H1 (cell line): ENCODE measurements at regions not wholly inside any gene's neighbourhood (a gene's known extent, or its start where the extent isn't known, plus 50 kb on each side); places are given as distances from the start of the nearest gene placed in this dataset.

Experiments
- CTCF ChIA-PET: fragments of 300-600 bp; sonication (Branson Sonifier 250); formaldehyde crosslinking; loops from one replicate; lab custom pipeline; 2021; ENCODE audit not compliant: partially characterized antibody; lab: Charles Lee
- POLR2A ChIA-PET: fragments of 300-600 bp; sonication (Branson Sonifier 250); formaldehyde crosslinking; loops from one replicate; lab custom pipeline; 2021; ENCODE audit warnings: inconsistent platforms; ENCODE audit not compliant: partially characterized antibody; lab: Charles Lee
- DNase-seq, 2 experiments: peaks; one replicate each; pipeline versions ENCODE4 v3.0.0 to v3.0.0-alpha.2; 2010 to 2022; ENCODE audit warnings: low spot score in 2 of 2, low read depth in 1 of 2, mixed read lengths in 1 of 2
- FAIRE-seq: peaks from 2 replicates; lab custom pipeline; 2011; peaks lifted over from hg19 to GRCh38; lab: Jason Lieb, UNC
- H2AFZ ChIP-seq: 2 replicates; pipeline ENCODE4 v1.8.1; 2012; ENCODE audit warnings: low read length, inconsistent platforms
- H2AK5ac ChIP-seq: 2 replicates; pipeline ENCODE4 v1.6.1; 2013; ENCODE audit warnings: low read depth, low read length
- H2BK120ac ChIP-seq: replicated peaks from 2 replicates; pipeline ENCODE3; 2013; ENCODE audit warnings: low read depth, low read length, inconsistent platforms
- H2BK12ac ChIP-seq: 2 replicates; pipeline ENCODE4 v1.6.1; 2013; ENCODE audit warnings: low read depth, low read length
- H2BK15ac ChIP-seq: 2 replicates; pipeline ENCODE4 v1.6.1; 2013; ENCODE audit warnings: low read length
- H2BK20ac ChIP-seq: 2 replicates; pipeline ENCODE4 v1.6.1; 2013; ENCODE audit warnings: low read length
- H2BK5ac ChIP-seq: 2 replicates; pipeline ENCODE4 v1.6.1; 2013; ENCODE audit warnings: low read depth, low read length
- H3K14ac ChIP-seq: 2 replicates; pipeline ENCODE4 v1.6.1; 2013; ENCODE audit warnings: inconsistent platforms; ENCODE audit not compliant: insufficient read length
- H3K18ac ChIP-seq: 2 replicates; pipeline ENCODE4 v1.6.1; 2013; ENCODE audit warnings: low read length; ENCODE audit errors: extremely low read depth
- H3K23ac ChIP-seq: 2 replicates; pipeline ENCODE4 v1.6.1; 2013; ENCODE audit warnings: inconsistent platforms; ENCODE audit not compliant: insufficient read length
- H3K23me2 ChIP-seq: 2 replicates; pipeline ENCODE4 v1.6.1; 2013; ENCODE audit warnings: low read depth, low read length
- H3K27ac ChIP-seq: 2 replicates; pipeline ENCODE4 v1.6.1; 2011; ENCODE audit warnings: low read depth, low read length, inconsistent platforms
- H3K27me3 ChIP-seq, 4 experiments: replicated peaks in 1 of 4; 1 replicate in 1 of 4; 2 replicates in 3 of 4; pipeline versions ENCODE4 v1.6.1 to v1.8.1; 2011 to 2013; ENCODE audit warnings: low read length in 3 of 4, mild to moderate bottlenecking in 3 of 4, inconsistent platforms in 2 of 4, mixed read lengths in 2 of 4, moderate library complexity in 1 of 4; ENCODE audit not compliant: control insufficient read depth in 3 of 4, insufficient read depth in 3 of 4; ENCODE audit errors: extremely low read depth in 1 of 4
- H3K36me3 ChIP-seq, 4 experiments: 2 replicates each; pipeline versions ENCODE4 v1.6.1 to v1.8.1; 2011 to 2013; ENCODE audit warnings: mild to moderate bottlenecking in 4 of 4, low read length in 3 of 4, moderate library complexity in 2 of 4, control low read depth in 1 of 4, inconsistent platforms in 1 of 4; ENCODE audit not compliant: insufficient read depth in 4 of 4, control insufficient read depth in 2 of 4
- H3K4ac ChIP-seq: replicated peaks from 2 replicates; pipeline ENCODE3; 2013; ENCODE audit warnings: low read length, low read depth, mixed read lengths, inconsistent platforms; ENCODE audit not compliant: insufficient read length
- H3K4me1 ChIP-seq, 4 experiments: replicated peaks in 1 of 4; 1 replicate in 1 of 4; 2 replicates in 3 of 4; pipeline versions ENCODE4 v1.6.1 to v1.8.1; 2011 to 2013; ENCODE audit warnings: low read length in 3 of 4, inconsistent platforms in 2 of 4, mixed read lengths in 1 of 4; ENCODE audit not compliant: insufficient read depth in 4 of 4, control insufficient read depth in 3 of 4
- H3K4me2 ChIP-seq, 2 experiments: 2 replicates each; pipeline versions ENCODE4 v1.6.1 to v1.8.1; 2011 to 2013; ENCODE audit warnings: low read depth in 2 of 2, low read length in 2 of 2, control low read depth in 1 of 2, inconsistent platforms in 1 of 2, mild to moderate bottlenecking in 1 of 2; ENCODE audit not compliant: insufficient read depth in 1 of 2
- H3K4me3 ChIP-seq, 4 experiments: fragments of 200-600, 300-600 bp in 1 of 4; sonication (generic), shearing (Covaris generic), sonication (Bioruptor Twin) in 1 of 4; 2 replicates each; pipeline versions ENCODE4 v1.5.1 to v1.8.1; 2011 to 2016; ENCODE audit warnings: low read length in 4 of 4, low read depth in 3 of 4, control low read depth in 2 of 4, inconsistent platforms in 2 of 4, mild to moderate bottlenecking in 2 of 4, mixed read lengths in 1 of 4, moderate library complexity in 1 of 4; ENCODE audit not compliant: insufficient read depth in 2 of 4; ENCODE audit errors: extremely low read depth in 1 of 4
- H3K56ac ChIP-seq: replicated peaks from 2 replicates; pipeline ENCODE3; 2013; ENCODE audit warnings: low read depth, mild to moderate bottlenecking, mixed read lengths, low read length, inconsistent platforms; ENCODE audit not compliant: insufficient read length
- H3K79me1 ChIP-seq: 2 replicates; pipeline ENCODE4 v1.6.1; 2013; ENCODE audit warnings: low read depth, low read length, control low read depth
- H3K79me2 ChIP-seq, 2 experiments: 2 replicates each; pipeline versions ENCODE4 v1.6.1 to v1.8.1; 2012 to 2013; ENCODE audit warnings: low read length in 2 of 2, mild to moderate bottlenecking in 2 of 2, inconsistent platforms in 1 of 2; ENCODE audit not compliant: insufficient read depth in 2 of 2, control insufficient read depth in 1 of 2
- H3K9ac ChIP-seq, 4 experiments: replicated peaks in 1 of 4; 1 replicate in 1 of 4; 2 replicates in 3 of 4; pipeline versions ENCODE4 v1.6.1 to v1.8.1; 2011 to 2013; ENCODE audit warnings: low read depth in 3 of 4, low read length in 3 of 4, control low read depth in 2 of 4, mild to moderate bottlenecking in 2 of 4, moderate library complexity in 2 of 4, inconsistent platforms in 1 of 4; ENCODE audit errors: extremely low read depth in 1 of 4
- H3K9me3 ChIP-seq, 2 experiments: 2 replicates each; pipeline versions ENCODE4 v1.6.1 to v1.8.1; 2012 to 2013; ENCODE audit warnings: mild to moderate bottlenecking in 2 of 2, moderate library complexity in 2 of 2, control low read depth in 1 of 2, inconsistent platforms in 1 of 2, low read depth in 1 of 2, low read length in 1 of 2, mixed read lengths in 1 of 2; ENCODE audit not compliant: insufficient read depth in 2 of 2
- H4K20me1 ChIP-seq, 2 experiments: replicated peaks in 1 of 2; 2 replicates each; pipeline versions ENCODE3 to v1.8.1; 2011 to 2013; ENCODE audit warnings: inconsistent platforms in 2 of 2, low read length in 2 of 2, mild to moderate bottlenecking in 1 of 2; ENCODE audit not compliant: insufficient read depth in 2 of 2, control insufficient read depth in 1 of 2
- H4K5ac ChIP-seq: 2 replicates; pipeline ENCODE4 v1.6.1; 2013; ENCODE audit warnings: low read length, low read depth, mixed read lengths, inconsistent platforms; ENCODE audit not compliant: insufficient read length
- H4K8ac ChIP-seq: 2 replicates; pipeline ENCODE4 v1.8.0; 2013; ENCODE audit warnings: mild to moderate bottlenecking, moderate library complexity, low read length, inconsistent platforms; ENCODE audit not compliant: insufficient read depth; ENCODE audit errors: extremely low read depth
- H4K91ac ChIP-seq: replicated peaks from 2 replicates; pipeline ENCODE3; 2013; ENCODE audit warnings: low read length, mixed read lengths, inconsistent platforms; ENCODE audit not compliant: insufficient read length
- CHD1 ChIP-seq: IDR thresholded peaks from 2 replicates; pipeline ENCODE4 v1.6.1; 2012; ENCODE audit warnings: low read depth, low read length, improper control_type of control experiment
- CTBP2 ChIP-seq: IDR thresholded peaks from 2 replicates; pipeline ENCODE4 v1.7.0; 2011; ENCODE audit warnings: borderline replicate concordance, mild to moderate bottlenecking, moderate library complexity, mixed read lengths, low read length; ENCODE audit not compliant: insufficient read depth, insufficient read length
- EP300 ChIP-seq, 2 experiments: IDR thresholded peaks; 1 replicate in 1 of 2; 2 replicates in 1 of 2; pipeline ENCODE4 v1.6.1; 2011 to 2012; ENCODE audit warnings: low read depth in 2 of 2, low read length in 2 of 2, mild to moderate bottlenecking in 2 of 2, borderline replicate concordance in 1 of 2, inconsistent platforms in 1 of 2, moderate library complexity in 1 of 2
- HDAC6 ChIP-seq: IDR thresholded peaks from one replicate; pipeline ENCODE4 v1.7.1; 2012; ENCODE audit warnings: low read depth, mild to moderate bottlenecking, inconsistent platforms, low read length, moderate library complexity
- KDM4A ChIP-seq: IDR thresholded peaks from one replicate; pipeline ENCODE4 v1.7.1; 2012; ENCODE audit warnings: low read depth, mild to moderate bottlenecking, moderate library complexity, low read length, inconsistent platforms; ENCODE audit not compliant: severe bottlenecking
- SUZ12 ChIP-seq: fragments of 200-600 bp; sonication (generic); IDR thresholded peaks from 2 replicates; pipeline ENCODE4 v1.6.1; 2012; ENCODE audit warnings: mild to moderate bottlenecking, inconsistent platforms, low read length, moderate library complexity, mixed read lengths
- USF2 ChIP-seq: IDR thresholded peaks from 2 replicates; pipeline ENCODE4 v1.6.1; 2011; ENCODE audit warnings: low read length, improper control_type of control experiment
- YY1 ChIP-seq: IDR thresholded peaks from 2 replicates; pipeline ENCODE4 v1.6.1; 2011; ENCODE audit warnings: low read depth, mild to moderate bottlenecking, low read length
- WGBS, 2 experiments: shearing (Covaris generic) in 1 of 2; methylation state at CpG; one replicate each; pipeline versions ENCODE4 v1.1.6 to v1.1.7; 2013 to 2015; ENCODE audit warnings: low lambda C conversion rate in 2 of 2, mixed read lengths in 2 of 2, inconsistent platforms in 1 of 2, low coverage in 1 of 2, missing lambda C conversion rate in 1 of 2; ENCODE audit not compliant: insufficient replicate concordance in 2 of 2, insufficient coverage in 1 of 2, insufficient read length in 1 of 2; ENCODE audit errors: extremely low coverage in 1 of 2, missing lambda C conversion rate in 1 of 2; 5-methylcytosine and 5-hydroxymethylcytosine counted together

GRCh38 chr6:169155481-169155880 lies 98.2 kb downstream of the THBS2 start:
- POLR2A ChIA-PET, result no interaction called here

More at GRCh38 chr6:169155481-169155880, 98.2 kb downstream of the THBS2 start:
- DNase-seq (no peak), FAIRE-seq (no peak)
- no peak overlapping the region for H3K9ac ChIP-seq
- no peak overlapping the region for H3K4me2 ChIP-seq
- CTCF ChIA-PET, result no interaction called here
- H3K27ac ChIP-seq, result no peak overlapping the region
- no peaks in the 10 kb centered on the region; a peak in 1 of 7 replicates for H3K27me3 ChIP-seq
- H4K91ac ChIP-seq, result no peak overlapping the region
- H4K20me1 ChIP-seq, result no peaks in the 10 kb centered on the region
- H2BK12ac ChIP-seq, result no peak overlapping the region
- H3K56ac ChIP-seq, result no peak overlapping the region
- no peak overlapping the region for H2BK120ac ChIP-seq
- no peak overlapping the region for H4K5ac ChIP-seq
- H2AFZ ChIP-seq, result no peak overlapping the region
- no peak overlapping the region for H3K14ac ChIP-seq
- H3K18ac ChIP-seq, result no peak overlapping the region
- H3K36me3 ChIP-seq, result no peaks in the 10 kb centered on the region
- H2BK20ac ChIP-seq, result no peak overlapping the region
- H3K4me1 ChIP-seq, result peaks cover 0 to 2% (median 0%) of the 10 kb centered on the region in 4 experiments; a peak in 1 of 7 replicates
- H3K9me3 ChIP-seq, result peaks cover 3 to 4% of the 10 kb centered on the region in 2 experiments; a peak in 2 of 4 replicates
- no peaks in the 10 kb centered on the region for H3K23me2 ChIP-seq
- TF ChIP-seq HDAC6 (no peak), EP300 (IDR thresholded peaks at IDR 0.05; ENCODE audit: borderline replicate concordance in 1 of 2, low read depth in 2 of 2, low read length in 2 of 2) (no peak), CTBP2 (no peak), USF2 (no peak), YY1 (no peak), KDM4A (no peak), CHD1 (no peak), SUZ12 (no peak)
- no peak overlapping the region for H3K4me3 ChIP-seq
- no peak overlapping the region for H3K4ac ChIP-seq
- no peak overlapping the region for H2BK5ac ChIP-seq
- H4K8ac ChIP-seq, result no peak overlapping the region
- no peak overlapping the region for H3K23ac ChIP-seq
- no peak overlapping the region for H2BK15ac ChIP-seq
- no peaks in the 10 kb centered on the region for H3K79me1 ChIP-seq
- H3K79me2 ChIP-seq, result no peaks in the 10 kb centered on the region
- WGBS, 2 experiments, result 91% methylated on average over 7 of the region's 7 CpGs; no CpG with 5 or more reads in 1 of the 2 experiments
- no peak overlapping the region for H2AK5ac ChIP-seq
